ENCODE measurements at regions not wholly inside any gene's neighbourhood (a gene's known extent, or its start where the extent isn't known, plus 50 kb on each side); places are given as distances from the start of the nearest gene placed in this dataset.

DNA sequence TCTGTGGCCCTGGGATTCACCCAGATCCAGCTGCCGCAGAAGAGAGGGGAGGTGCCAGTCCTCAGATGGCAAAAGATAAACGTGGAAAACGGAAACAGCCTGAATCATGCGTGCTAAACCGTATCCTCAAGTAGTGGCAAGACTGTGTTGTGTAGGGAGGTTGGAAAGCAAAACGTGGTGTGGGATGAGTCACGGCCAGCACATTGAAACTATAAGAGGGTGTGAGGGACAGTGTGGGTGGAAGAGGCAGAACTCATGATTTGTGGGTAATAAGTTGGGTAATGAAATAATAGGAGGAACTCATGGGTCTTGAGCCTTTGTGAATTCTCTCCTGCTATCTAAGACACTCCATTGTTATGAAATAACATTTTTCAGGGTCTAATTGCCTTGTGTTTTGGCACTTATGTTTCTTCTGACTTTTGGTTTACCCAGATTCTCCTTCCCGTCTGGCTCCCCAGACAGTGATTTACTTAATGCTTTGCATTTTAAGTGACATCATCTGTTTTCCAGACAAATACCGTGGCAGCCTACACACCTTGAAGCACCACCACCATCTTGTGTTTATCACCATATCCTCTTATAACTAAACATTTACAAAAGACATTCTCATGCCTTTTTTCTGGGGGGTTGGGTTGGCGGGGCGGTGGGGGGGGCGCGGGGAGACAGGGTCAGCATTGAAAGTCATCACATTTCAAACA is 62.3 kb upstream of the PTCSC3 start:
- Histone ChIP-seq H3K36me3 (ENCODE audit: insufficient read depth, low read length) (no peaks in the 10 kb centered on the region), H3K9me3 (ENCODE audit: low read length) (no peaks in the 10 kb centered on the region), H3K4me3 (ENCODE audit: low read depth, low read length, poor library complexity, severe bottlenecking) (no peak overlapping the region), H3K9me2 (ENCODE audit: insufficient read depth, low read length) (no peaks in the 10 kb centered on the region), H3K4me1 (ENCODE audit: insufficient read depth, low read length, poor library complexity, severe bottlenecking) (no peaks in the 10 kb centered on the region), H3K79me2 (ENCODE audit: insufficient read depth, low read depth, low read length) (no peaks in the 10 kb centered on the region), H3K27ac (ENCODE audit: low read depth, low read length, poor library complexity, severe bottlenecking) (no peak overlapping the region), H4K20me1 (ENCODE audit: insufficient read depth, low read length) (no peaks in the 10 kb centered on the region), H2AFZ (ENCODE audit: low read length) (no peak overlapping the region), H3K4me2 (ENCODE audit: low read length) (no peak overlapping the region)
- TF ChIP-seq EZH2phosphoT487 (IDR thresholded peaks at IDR 0.05; ENCODE audit: borderline replicate concordance, low read depth, low read length) (no peak), CTCF (conservative IDR thresholded peaks at IDR 0.05; ENCODE audit: low read length) (no peak)
- intact Hi-C loops (cut with micrococcal nuclease; ENCODE audit: unreplicated experiment) = no loop called here
- BruUV-seq (replicated peaks) = no TSS peak
- ChIA-PET CTCF (ENCODE audit: unreplicated experiment) (no interaction called here), POLR2A (no interaction called here)
- DNase-seq (ENCODE audit: low spot score) = no peak

GRCh38 chr14:36233217-36233616 is 56.7 kb upstream of the PTCSC3 start:
- no peaks in the 10 kb centered on the region for H3K9me2 ChIP-seq (ENCODE audit: insufficient read depth, low read length)
- H3K4me2 ChIP-seq (ENCODE audit: low read length) = no peak overlapping the region
- no peak for DNase-seq (ENCODE audit: low spot score)
- intact Hi-C loops (cut with micrococcal nuclease; ENCODE audit: unreplicated experiment) = no loop called here
- H3K36me3 ChIP-seq (ENCODE audit: insufficient read depth, low read length) = no peaks in the 10 kb centered on the region
- no peaks in the 10 kb centered on the region for H3K9me3 ChIP-seq (ENCODE audit: low read length)
- no peaks in the 10 kb centered on the region for H3K4me1 ChIP-seq (ENCODE audit: insufficient read depth, low read length, poor library complexity, severe bottlenecking)
- H4K20me1 ChIP-seq (ENCODE audit: insufficient read depth, low read length) = no peaks in the 10 kb centered on the region
- H3K27ac ChIP-seq (ENCODE audit: low read depth, low read length, poor library complexity, severe bottlenecking) = no peak overlapping the region
- ChIA-PET CTCF (ENCODE audit: unreplicated experiment) (no interaction called here), POLR2A (interaction anchor here (0.5 to 0.6 kb wide), 2 partner anchors 25 to 288 kb away, joined by 3 to 4 read pairs; no protein-coding TSS in a partner anchor)
- no peak overlapping the region for H2AFZ ChIP-seq (ENCODE audit: low read length)
- H3K79me2 ChIP-seq (ENCODE audit: insufficient read depth, low read depth, low read length) = no peaks in the 10 kb centered on the region
- no peak overlapping the region for H3K4me3 ChIP-seq (ENCODE audit: low read depth, low read length, poor library complexity, severe bottlenecking)
- no TSS peak for BruUV-seq (replicated peaks)
- TF ChIP-seq EZH2phosphoT487 (IDR thresholded peaks at IDR 0.05; ENCODE audit: borderline replicate concordance, low read depth, low read length) = no peak
- TF ChIP-seq CTCF (conservative IDR thresholded peaks at IDR 0.05; ENCODE audit: low read length) = no peak

DNA sequence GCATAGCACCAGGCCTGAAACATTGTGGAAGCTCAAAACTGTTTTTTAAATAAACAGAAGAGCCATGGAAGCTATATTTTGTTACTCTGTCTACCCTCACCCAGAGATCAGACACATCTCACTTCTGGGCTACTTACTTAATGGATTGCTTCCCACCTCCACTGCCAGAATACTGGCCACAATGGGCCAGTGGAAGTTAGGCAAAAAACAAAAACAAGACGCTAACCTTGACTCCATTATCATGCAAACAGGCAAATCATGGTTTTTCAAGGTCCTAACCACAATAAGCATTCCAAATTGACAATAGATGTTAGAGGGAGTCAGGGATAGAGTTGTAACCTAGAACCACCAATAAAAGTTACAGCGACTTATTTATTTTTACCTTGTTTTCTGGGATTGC is 52.7 kb upstream of the PTCSC3 start:
- H3K4me3 ChIP-seq (ENCODE audit: low read depth, low read length, poor library complexity, severe bottlenecking) = no peak overlapping the region
- no peak for TF ChIP-seq CTCF (conservative IDR thresholded peaks at IDR 0.05; ENCODE audit: low read length)
- no peak for TF ChIP-seq EZH2phosphoT487 (IDR thresholded peaks at IDR 0.05; ENCODE audit: borderline replicate concordance, low read depth, low read length)
- intact Hi-C loops (cut with micrococcal nuclease; ENCODE audit: unreplicated experiment) = no loop called here
- BruUV-seq (replicated peaks) = no TSS peak
- H4K20me1 ChIP-seq (ENCODE audit: insufficient read depth, low read length) = no peaks in the 10 kb centered on the region
- H3K27ac ChIP-seq (ENCODE audit: low read depth, low read length, poor library complexity, severe bottlenecking) = no peak overlapping the region
- no peaks in the 10 kb centered on the region for H3K9me3 ChIP-seq (ENCODE audit: low read length)
- POLR2A ChIA-PET = no interaction called here
- no peaks in the 10 kb centered on the region for H3K79me2 ChIP-seq (ENCODE audit: insufficient read depth, low read depth, low read length)
- no peaks in the 10 kb centered on the region for H3K9me2 ChIP-seq (ENCODE audit: insufficient read depth, low read length)
- H3K36me3 ChIP-seq (ENCODE audit: insufficient read depth, low read length) = no peaks in the 10 kb centered on the region
- H2AFZ ChIP-seq (ENCODE audit: low read length) = no peak overlapping the region
- CTCF ChIA-PET (ENCODE audit: unreplicated experiment) = no interaction called here
- no peak overlapping the region for H3K4me2 ChIP-seq (ENCODE audit: low read length)
- H3K4me1 ChIP-seq (ENCODE audit: insufficient read depth, low read length, poor library complexity, severe bottlenecking) = no peaks in the 10 kb centered on the region
- DNase-seq (ENCODE audit: low spot score) = no peak
